GM21390 (cell line): ENCODE measurements at regions not wholly inside any gene's neighbourhood (a gene's known extent, or its start where the extent isn't known, plus 50 kb on each side); places are given as distances from the start of the nearest gene placed in this dataset.

Source experiments
- ATAC-seq: cut with Tn5 transposase; IDR thresholded peaks from one replicate; pipeline ENCODE4 v1.9.1; 2021; ENCODE audit not compliant: unreplicated experiment

DNA sequence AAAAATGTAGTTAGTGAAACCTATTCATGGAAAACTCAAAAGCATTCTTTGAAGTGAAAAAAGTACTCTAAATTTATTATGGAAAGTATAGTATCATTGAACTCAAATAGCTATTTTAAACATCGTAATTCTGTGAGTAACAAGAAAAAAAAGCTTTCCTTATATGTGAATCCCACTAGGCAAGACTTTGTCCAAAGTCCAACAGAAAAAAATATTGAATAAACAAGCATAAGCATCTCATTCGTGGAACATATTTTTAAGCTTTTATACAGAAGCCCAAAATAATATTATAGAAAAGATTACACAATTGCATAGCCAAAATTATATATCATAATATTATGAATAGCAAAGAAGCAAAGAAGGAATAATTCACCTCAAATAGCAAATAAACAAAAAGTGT is 79.4 kb upstream of the IFNE start:
- ATAC-seq: no peak

- ATAC-seq: no peak
Observed at GRCh38 chr9:21564175-21564574, 82.1 kb upstream of the IFNE start.

GRCh38 chr9:21565155-21565554 is 83.0 kb upstream of the IFNE start:
- no peak for ATAC-seq

DNA sequence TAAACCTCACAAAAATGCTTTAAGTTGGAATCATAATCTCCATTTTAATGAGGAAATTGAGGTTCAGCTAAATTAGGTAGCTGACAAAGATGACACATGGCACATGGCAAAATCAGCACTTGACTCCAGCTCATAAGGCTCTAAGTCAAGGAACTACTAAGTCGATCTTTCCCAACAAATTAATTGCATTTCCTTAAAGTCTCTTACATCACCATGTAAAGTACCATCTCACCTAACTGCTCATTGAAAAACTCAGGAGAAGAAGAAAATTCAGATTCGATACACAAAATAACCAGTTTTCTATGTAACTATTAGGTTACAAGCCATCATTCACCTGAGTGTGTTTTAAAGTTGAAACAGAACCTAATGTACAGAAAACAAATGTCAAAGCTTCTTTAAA is 85.8 kb upstream of the IFNE start:
- ATAC-seq: no peak

- no peak for ATAC-seq
Observed at GRCh38 chr9:21568484-21568883, 86.4 kb upstream of the IFNE start.

GRCh38 chr9:21569721-21570120 is 87.6 kb upstream of the IFNE start:
- no peak for ATAC-seq

DNA sequence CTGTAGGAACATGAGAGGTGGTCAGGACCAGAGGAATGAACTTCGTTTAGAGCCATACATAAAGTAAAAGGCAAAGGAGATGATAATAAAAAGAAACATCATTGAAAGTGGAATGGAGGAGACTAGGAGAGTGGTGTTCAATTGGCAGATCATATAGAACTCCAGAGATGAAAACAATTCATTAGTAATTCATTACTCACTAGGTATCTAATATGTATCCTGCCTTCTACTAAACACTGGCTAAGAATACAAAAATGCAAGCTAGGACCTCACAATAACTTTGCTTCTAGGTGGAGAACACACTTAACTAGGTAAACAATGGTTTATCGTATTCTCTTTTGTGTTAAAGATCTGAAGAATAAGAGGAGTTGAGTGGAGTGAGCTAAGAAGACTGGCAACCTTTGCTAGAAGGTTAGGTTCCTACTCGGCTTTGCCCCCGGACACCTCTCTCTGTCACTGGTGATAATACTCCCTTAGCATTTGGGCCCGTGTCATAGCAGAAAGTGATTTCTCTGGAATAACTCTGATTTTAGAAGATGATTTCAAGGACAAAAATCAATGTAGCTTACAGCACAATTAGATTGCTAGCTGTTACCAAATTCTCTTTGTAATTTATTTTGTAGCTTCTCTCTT is 88.6 kb upstream of the IFNE start:
- no peak for ATAC-seq

GRCh38 chr9:21574261-21574660 is 92.1 kb upstream of the IFNE start:
- ATAC-seq: no peak

DNA sequence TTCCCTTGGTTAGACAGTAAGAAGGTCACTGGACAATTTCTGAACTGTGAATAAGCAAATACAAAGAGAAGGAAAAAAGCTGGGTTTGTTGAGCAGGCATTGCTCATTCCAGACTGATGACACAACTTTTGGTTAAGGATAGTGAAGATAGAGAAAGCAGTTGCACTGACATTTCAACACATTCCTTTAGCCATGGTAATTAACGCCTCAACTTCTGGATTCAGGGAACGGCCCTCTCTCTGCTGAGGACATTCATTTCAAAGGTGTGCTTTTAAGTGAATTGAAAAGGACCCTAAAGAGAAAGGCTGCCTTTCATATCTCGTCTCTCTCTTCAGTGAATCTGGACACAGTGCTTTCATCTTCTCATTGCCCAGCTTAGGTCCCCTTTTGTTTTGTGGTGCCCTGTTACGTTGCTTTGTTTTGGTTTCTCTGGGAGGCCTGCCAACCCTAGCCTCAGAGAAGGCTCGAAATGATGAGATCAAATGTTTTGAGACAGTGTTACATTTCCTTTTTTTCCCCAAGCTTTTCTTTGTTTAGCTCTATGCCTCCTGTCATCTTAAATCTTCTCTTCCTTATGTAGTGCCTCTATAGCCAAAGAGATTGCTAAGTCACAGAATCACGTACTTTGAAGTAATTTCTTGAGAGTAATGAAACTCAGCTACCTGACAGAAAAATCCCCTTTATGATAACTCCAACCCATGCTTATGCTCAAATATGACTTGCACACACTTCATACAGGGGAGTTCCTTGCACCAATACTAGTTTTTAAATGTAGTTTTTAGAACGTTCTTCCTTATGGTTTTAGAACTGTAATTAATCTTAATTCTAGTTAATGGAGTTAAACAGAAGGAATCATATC is 94.4 kb upstream of the IFNE start:
- ATAC-seq: peak; percentile 61

DNA sequence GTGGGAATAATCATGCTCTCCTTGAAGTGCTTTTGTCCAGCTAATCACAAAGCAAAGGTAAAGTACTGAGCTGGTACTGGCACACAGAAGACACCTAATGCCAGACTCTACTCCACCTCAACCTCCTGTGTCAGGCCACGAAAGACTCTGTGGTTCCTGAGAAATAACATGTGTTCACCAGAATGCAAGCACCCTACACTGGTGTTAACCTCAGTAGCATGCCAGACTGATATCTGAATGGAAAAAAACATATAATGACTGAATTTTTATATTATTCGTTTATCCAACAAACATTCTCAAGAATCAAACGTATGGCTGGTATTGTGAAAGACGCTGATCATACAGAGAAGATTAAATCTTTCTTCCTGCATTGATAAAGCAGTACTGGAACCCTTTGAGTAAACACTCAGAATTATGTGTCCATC is 97.1 kb upstream of the IFNE start:
- ATAC-seq: no peak

- ATAC-seq: no peak
Observed at GRCh38 chr9:21579743-21580142, 97.6 kb upstream of the IFNE start.

- no peak for ATAC-seq
Observed at GRCh38 chr9:21580636-21581378, 98.7 kb upstream of the IFNE start.

GRCh38 chr9:21583628-21584377 is 101.7 kb upstream of the IFNE start:
- no peak for ATAC-seq

DNA sequence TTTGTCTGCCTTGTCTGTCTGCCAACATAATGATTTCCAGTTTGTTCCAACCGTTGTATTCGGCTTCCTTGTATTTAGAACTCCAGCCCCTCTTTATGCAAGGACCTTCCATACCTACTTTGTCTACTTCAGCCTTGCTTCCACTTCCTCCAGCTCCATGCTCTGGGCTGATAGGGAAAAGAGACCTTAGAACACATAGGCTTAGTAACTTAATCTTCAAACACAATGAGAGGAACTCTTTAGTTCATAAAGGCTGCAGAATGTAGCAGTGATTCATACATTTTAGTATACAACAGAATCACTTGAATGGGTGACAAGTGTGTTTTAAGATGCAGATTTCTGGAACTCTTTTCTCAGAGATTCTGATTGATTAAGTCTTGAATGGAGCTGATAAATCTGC is 102.8 kb upstream of the IFNE start:
- ATAC-seq: no peak

- ATAC-seq: no peak
Observed at GRCh38 chr9:21585756-21586752, 103.9 kb upstream of the IFNE start.

- ATAC-seq: no peak
Observed at GRCh38 chr9:21589344-21590056, 107.4 kb upstream of the IFNE start.

- ATAC-seq: no peak
Observed at GRCh38 chr9:21590058-21590996, 108.2 kb upstream of the IFNE start.
